HepG2 (cell line): ENCODE measurements at regions not wholly inside any gene's neighbourhood (a gene's known extent, or its start where the extent isn't known, plus 50 kb on each side); places are given as distances from the start of the nearest gene placed in this dataset.
"Not testable (repeated sequence)": the region's sequence is repeated elsewhere in the genome, so short reads cannot be mapped to it uniquely, and the experiment has no call there.

ENCODE experiments used
- ATAC-seq: fragments of 200-7000 bp; cut with Tn5 transposase; 3 replicates; pipeline ENCODE4 v1.9.1; 2020; ENCODE audit warnings: mild to moderate bottlenecking, moderate library complexity
- BruUV-seq: library from RNA; stranded (reverse); fragments of 400-500 nt; replicated peaks from 2 replicates; lab custom pipeline; 2021; lab: Mats Ljungman, UMichigan
- CTCF ChIA-PET: fragments of 300-600 bp; formaldehyde crosslinking; extraction: SDS; loops from one replicate; lab custom pipeline; 2021; ENCODE audit warnings: low total read pairs, inconsistent platforms, low intra/inter-chr PET ratio; lab: Yijun Ruan, JAX
- POLR2A ChIA-PET: fragments of 350-600 bp; sonication (Branson Sonifier 250); formaldehyde crosslinking; loops from one replicate; lab custom pipeline; 2020; ENCODE audit warnings: antibody characterized with exemption, inconsistent platforms; lab: Yijun Ruan, JAX
- DNase-seq: peaks from one replicate; pipeline ENCODE4 v3.0.0-alpha.2; 2015; ENCODE audit warnings: low spot score
- FAIRE-seq: peaks from 3 replicates; lab custom pipeline; 2011; peaks lifted over from hg19 to GRCh38; lab: Jason Lieb, UNC
- H2AFZ ChIP-seq: one replicate; pipeline ENCODE4 v1.6.1; 2011; ENCODE audit warnings: low read length, inconsistent platforms
- H3K27ac ChIP-seq: fragments of 300-600 bp; 3 replicates; pipeline ENCODE4 v1.8.0; 2011; ENCODE audit warnings: mixed run types, mild to moderate bottlenecking, mixed read lengths, low read length, inconsistent platforms; ENCODE audit not compliant: insufficient read depth; ENCODE audit errors: extremely low read length
- H3K27me3 ChIP-seq, 2 experiments: fragments of 200-600 bp in 1 of 2; 2 replicates in 1 of 2; 3 replicates in 1 of 2; pipeline versions ENCODE4 v1.6.0 to v1.8.0; 2011; ENCODE audit warnings: low read length in 2 of 2, mild to moderate bottlenecking in 2 of 2, moderate library complexity in 2 of 2, inconsistent platforms in 1 of 2; ENCODE audit not compliant: insufficient read depth in 2 of 2, control insufficient read depth in 1 of 2
- H3K36me3 ChIP-seq, 2 experiments: fragments of 200-600 bp in 1 of 2; replicated peaks in 1 of 2; 2 replicates in 1 of 2; 3 replicates in 1 of 2; pipeline versions ENCODE4 v1.5.1 to v1.8.0; 2011; ENCODE audit warnings: low read length in 2 of 2, inconsistent platforms in 1 of 2; ENCODE audit not compliant: insufficient read depth in 2 of 2, control insufficient read depth in 1 of 2
- H3K4me1 ChIP-seq: 2 replicates; pipeline ENCODE4 v1.5.1; 2012; ENCODE audit warnings: low read length, inconsistent platforms; ENCODE audit not compliant: insufficient read depth
- H3K4me2 ChIP-seq: 2 replicates; pipeline ENCODE4 v1.6.0; 2011; ENCODE audit warnings: low read depth, low read length, inconsistent platforms
- H3K4me3 ChIP-seq, 3 experiments: fragments of 200-600 bp in 1 of 3; sonication (generic), shearing (Covaris generic) in 1 of 3; replicated peaks in 1 of 3; 2 replicates each; pipeline ENCODE4 v1.5.1; 2011 to 2016; ENCODE audit warnings: low read length in 3 of 3, inconsistent platforms in 2 of 3, low read depth in 2 of 3, mild to moderate bottlenecking in 2 of 3, control low read depth in 1 of 3, mixed read lengths in 1 of 3; ENCODE audit not compliant: insufficient read depth in 1 of 3
- H3K79me2 ChIP-seq: one replicate; pipeline ENCODE4 v1.6.1; 2011; ENCODE audit warnings: low read length, inconsistent platforms; ENCODE audit not compliant: insufficient read depth
- H3K9ac ChIP-seq: 2 replicates; pipeline ENCODE4 v1.6.0; 2011; ENCODE audit warnings: mild to moderate bottlenecking, low read depth, low read length, inconsistent platforms; ENCODE audit not compliant: insufficient read depth
- H3K9me3 ChIP-seq: 2 replicates; pipeline ENCODE4 v1.5.1; 2012; ENCODE audit warnings: mild to moderate bottlenecking, low read length
- H4K20me1 ChIP-seq: 2 replicates; pipeline ENCODE4 v1.6.0; 2011; ENCODE audit warnings: inconsistent platforms, mild to moderate bottlenecking, low read length, moderate library complexity; ENCODE audit not compliant: insufficient read depth
- RAD21 ChIP-seq: fragments of 450-650 bp; formaldehyde crosslinking; IDR thresholded peaks from 2 replicates; pipeline ENCODE4 v1.5.0; 2020; ENCODE audit warnings: mild to moderate bottlenecking
- WGBS: methylation state at CpG from one replicate; pipeline ENCODE4 v1.1.6; 2017; ENCODE audit warnings: low lambda C conversion rate; 5-methylcytosine and 5-hydroxymethylcytosine counted together
- in situ Hi-C: cut with HindIII; loops from 2 replicates; pipeline ENCODE4 v1.10.0; 2017; ENCODE audit warnings: low pct_unique_long_range_greater_than_20kb; ENCODE audit not compliant: extremely low pct_ligation_motif_present
- intact Hi-C: fragments of 100-400 bp; cut with micrococcal nuclease; formaldehyde crosslinking; loops from one replicate; pipeline ENCODE4 v1.10.0; 2022; ENCODE audit not compliant: unreplicated experiment
- small RNA-seq, 3 experiments: library from RNA; depleted of rRNA; stranded (forward); fragments of <200 nt; gene quantifications; one replicate each; pipeline ENCODE3, GENCODE V24; 2012; ENCODE audit warnings: low read depth in 2 of 3, low replicate concordance in 1 of 3; ENCODE audit not compliant: insufficient read length in 3 of 3, insufficient read depth in 2 of 3

DNA sequence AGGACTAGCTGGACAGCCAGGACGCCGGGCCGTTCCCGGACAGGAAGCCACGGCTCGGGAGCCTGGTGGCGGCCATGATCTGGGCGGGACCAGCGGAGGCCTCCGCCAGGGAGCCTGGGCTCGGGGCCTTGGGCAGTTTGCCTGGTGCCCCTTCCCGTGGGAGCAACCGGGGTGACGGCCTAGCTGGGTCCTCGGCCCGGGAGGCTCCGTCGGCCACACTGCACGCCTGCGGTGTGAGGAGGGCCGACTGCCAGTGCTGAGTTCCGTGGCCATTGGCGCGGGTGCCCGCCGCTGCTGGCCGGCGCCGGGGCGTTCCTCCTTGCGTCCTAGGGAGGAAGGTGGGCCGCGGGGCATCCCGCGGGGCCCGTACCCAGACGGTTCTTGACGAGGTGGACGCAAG lies 171.6 kb downstream of the PLS3 start:
- H3K27ac ChIP-seq, ATAC-seq, intact Hi-C loops, H3K36me3 ChIP-seq, CTCF ChIA-PET, FAIRE-seq, H4K20me1 ChIP-seq, POLR2A ChIA-PET, H3K4me1 ChIP-seq: not testable (repeated sequence)
- BruUV-seq: TSS peak; percentile 98
- 0 out of 2 replicates have a peak, but pooled peaks have one; percentile 14 for TF ChIP-seq RAD21 (CRISPR knock-in tag)
- TF ChIP-seq, all 625 proteins: peak for 1; not testable (repeated sequence) for 624
- H3K27me3 ChIP-seq, H3K4me3 ChIP-seq, H3K79me2 ChIP-seq, H2AFZ ChIP-seq, DNase-seq, in situ Hi-C loops, H3K9ac ChIP-seq, H3K9me3 ChIP-seq, H3K4me2 ChIP-seq: not testable (repeated sequence)
- WGBS: no CpG with 5 or more reads among the region's 39 CpGs

DNA sequence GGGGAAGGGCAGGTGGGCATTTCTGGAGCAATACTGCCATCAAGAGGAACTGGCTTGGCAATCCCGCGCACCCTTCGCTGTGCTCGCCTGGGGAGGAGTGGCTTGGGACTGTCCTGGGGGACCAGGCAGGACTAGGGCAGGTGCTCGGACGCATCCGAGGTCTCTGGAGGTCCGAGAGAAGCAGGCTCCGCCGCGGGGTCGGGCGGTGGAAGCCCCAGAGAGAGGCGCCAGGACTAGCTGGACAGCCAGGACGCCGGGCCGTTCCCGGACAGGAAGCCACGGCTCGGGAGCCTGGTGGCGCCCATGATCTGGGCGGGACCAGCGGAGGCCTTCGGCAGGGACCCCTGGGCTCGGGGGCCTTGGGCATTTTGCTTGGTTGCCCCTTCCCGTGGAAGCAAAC lies 174.3 kb downstream of the PLS3 start:
- H4K20me1 ChIP-seq, H3K36me3 ChIP-seq, DNase-seq, H3K27ac ChIP-seq, H3K79me2 ChIP-seq, H3K4me3 ChIP-seq, in situ Hi-C loops, H2AFZ ChIP-seq, H3K27me3 ChIP-seq, H3K4me1 ChIP-seq, POLR2A ChIA-PET, H3K9ac ChIP-seq, H3K4me2 ChIP-seq, H3K9me3 ChIP-seq, BruUV-seq, intact Hi-C loops, ATAC-seq, CTCF ChIA-PET, FAIRE-seq: not testable (repeated sequence)
- no CpG with 5 or more reads among the region's 26 CpGs for WGBS

Small RNA genes lying in the stretch of these regions (small RNA-seq; reads per million reads assigned to genes)
- 0 reads per million in 3 experiments for gene AC005000.1
